ENCODE measurements at regions not wholly inside any gene's neighbourhood (a gene's known extent, or its start where the extent isn't known, plus 50 kb on each side); places are given as distances from the start of the nearest gene placed in this dataset.

- DNase-seq = no peak
- ATAC-seq = no peak
- in situ Hi-C loops (cut with MboI; ENCODE audit: low sequenced_read_pairs in 4 of 4) = no loop called here
- TF ChIP-seq CTCF (IDR thresholded peaks at IDR 0.05 in 4 of 5, conservative IDR thresholded peaks at IDR 0.05 in 1 of 5) = no peak
- TF ChIP-seq POLR2A (IDR thresholded peaks at IDR 0.05) = no peak
- intact Hi-C loops (cut with DNase I; ENCODE audit: low total_unique reads) = no loop called here
- H3K27me3 ChIP-seq = no peaks in the 10 kb centered on the region
- no peaks in the 10 kb centered on the region for H3K36me3 ChIP-seq
- peaks cover 0 to 4% of the 10 kb centered on the region in 2 donors for H3K4me1 ChIP-seq
- no peak overlapping the region for H3K27ac ChIP-seq
- H3K4me3 ChIP-seq = no peak overlapping the region
- H3K9me3 ChIP-seq = no peaks in the 10 kb centered on the region
Measured at GRCh38 chr5:135129307-135129706, 95.3 kb upstream of the PITX1 start.

- Histone ChIP-seq H3K4me3 (no peak overlapping the region), H3K27ac (no peak overlapping the region), H3K36me3 (no peaks in the 10 kb centered on the region), H3K27me3 (no peaks in the 10 kb centered on the region), H3K4me1 (peaks cover 0 to 4% of the 10 kb centered on the region in 2 donors), H3K9me3 (no peaks in the 10 kb centered on the region)
- DNase-seq (no peak), ATAC-seq (no peak)
- intact Hi-C loops (cut with DNase I; ENCODE audit: low total_unique reads) = no loop called here
- TF ChIP-seq CTCF (IDR thresholded peaks at IDR 0.05 in 4 of 5, conservative IDR thresholded peaks at IDR 0.05 in 1 of 5) (no peak), POLR2A (IDR thresholded peaks at IDR 0.05) (no peak)
- in situ Hi-C loops (cut with MboI; ENCODE audit: low sequenced_read_pairs in 4 of 4) = no loop called here
Measured at GRCh38 chr5:135128361-135128760, 94.3 kb upstream of the PITX1 start.

- H3K4me1 ChIP-seq = peaks cover 0 to 4% of the 10 kb centered on the region in 2 donors
- no peak for DNase-seq
- no peaks in the 10 kb centered on the region for H3K36me3 ChIP-seq
- H3K27me3 ChIP-seq = no peaks in the 10 kb centered on the region
- no peak overlapping the region for H3K27ac ChIP-seq
- intact Hi-C loops (cut with DNase I; ENCODE audit: low total_unique reads) = no loop called here
- H3K9me3 ChIP-seq = no peaks in the 10 kb centered on the region
- TF ChIP-seq POLR2A (IDR thresholded peaks at IDR 0.05) (no peak), CTCF (IDR thresholded peaks at IDR 0.05 in 4 of 5, conservative IDR thresholded peaks at IDR 0.05 in 1 of 5) (no peak)
- ATAC-seq = no peak
- no peak overlapping the region for H3K4me3 ChIP-seq
- in situ Hi-C loops (cut with MboI; ENCODE audit: low sequenced_read_pairs in 4 of 4) = no loop called here
Measured at GRCh38 chr5:135127439-135128240, 93.6 kb upstream of the PITX1 start.

GRCh38 chr5:135126688-135127438 is 92.8 kb upstream of the PITX1 start:
- H3K4me3 ChIP-seq = no peak overlapping the region
- H3K4me1 ChIP-seq = peaks cover 0 to under 1% of the 10 kb centered on the region in 2 donors
- TF ChIP-seq CTCF (IDR thresholded peaks at IDR 0.05 in 4 of 5, conservative IDR thresholded peaks at IDR 0.05 in 1 of 5) (no peak), POLR2A (IDR thresholded peaks at IDR 0.05) (no peak)
- ATAC-seq (no peak), DNase-seq (no peak)
- in situ Hi-C loops (cut with MboI; ENCODE audit: low sequenced_read_pairs in 4 of 4) (no loop called here), intact Hi-C loops (cut with DNase I; ENCODE audit: low total_unique reads) (no loop called here)
- no peaks in the 10 kb centered on the region for H3K9me3 ChIP-seq
- H3K27me3 ChIP-seq = no peaks in the 10 kb centered on the region
- no peak overlapping the region for H3K27ac ChIP-seq
- no peaks in the 10 kb centered on the region for H3K36me3 ChIP-seq
